NCI-H1694 (cell line): ENCODE measurements at regions not wholly inside any gene's neighbourhood (a gene's known extent, or its start where the extent isn't known, plus 50 kb on each side); places are given as distances from the start of the nearest gene placed in this dataset.
"Not testable (repeated sequence)": the region's sequence is repeated elsewhere in the genome, so short reads cannot be mapped to it uniquely, and the experiment has no call there.

Experiments
- DNase-seq: peaks from one replicate; lab custom pipeline; 2025; lab: John Stamatoyannopoulos, UW

DNA sequence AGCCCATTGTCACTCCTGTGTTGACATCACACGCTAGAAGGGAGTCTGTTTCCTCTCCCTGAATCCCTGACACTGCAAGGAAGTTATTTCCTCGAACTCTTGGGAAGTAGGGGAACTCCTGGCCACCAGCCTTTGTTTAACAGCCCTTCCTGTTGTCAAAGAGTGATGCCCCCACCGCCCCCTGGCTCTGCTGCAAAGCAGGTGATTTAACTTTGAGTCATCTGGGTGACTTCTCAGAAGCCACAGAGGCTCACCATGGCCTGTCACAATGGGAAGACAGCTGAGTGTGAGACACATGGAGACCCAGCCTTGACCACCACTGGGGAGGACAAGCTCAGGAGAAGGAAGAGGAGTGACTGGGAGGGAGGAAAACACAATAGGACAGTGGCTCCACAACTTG, 182.8 kb downstream of the PSMG1 start:
- DNase-seq = no peak

DNA sequence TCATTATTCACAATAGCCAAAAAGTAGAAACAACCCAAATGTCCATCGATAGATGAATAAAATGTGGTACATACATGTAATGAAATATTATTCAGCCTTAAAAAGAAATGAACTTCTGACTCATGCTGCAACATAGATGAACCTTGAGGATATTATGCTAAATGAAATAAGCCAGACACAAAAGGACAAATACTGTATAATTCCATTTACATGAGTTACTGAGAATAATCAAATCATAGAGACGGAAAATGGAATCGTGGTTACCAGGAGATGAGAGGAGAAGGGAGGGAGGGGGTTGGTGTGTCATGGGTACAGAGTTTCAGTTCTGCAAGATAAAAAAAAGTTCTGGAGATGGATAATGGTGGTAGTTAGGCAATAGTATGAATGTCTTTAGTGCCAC, 184.1 kb downstream of the PSMG1 start:
- no peak for DNase-seq

DNA sequence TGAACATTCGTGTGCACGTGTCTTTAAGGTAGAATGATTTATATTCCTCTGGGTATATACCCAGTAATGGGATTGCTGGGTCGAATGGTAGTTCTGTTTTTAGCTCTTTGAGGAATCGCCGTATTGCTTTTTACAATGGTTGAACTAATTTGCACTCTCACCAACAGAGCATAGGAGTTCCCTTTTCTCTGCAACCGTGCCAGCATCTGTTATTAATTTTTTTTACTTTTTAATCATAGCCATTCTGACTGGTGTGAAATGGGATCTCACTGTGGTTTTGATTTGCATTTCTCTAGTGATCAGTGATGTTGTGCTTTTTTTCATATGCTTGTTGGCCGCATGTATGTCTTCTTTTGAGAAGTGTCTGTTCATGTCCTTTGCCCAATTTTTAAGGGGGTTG, 185.0 kb downstream of the PSMG1 start:
- DNase-seq = not testable (repeated sequence)

DNA sequence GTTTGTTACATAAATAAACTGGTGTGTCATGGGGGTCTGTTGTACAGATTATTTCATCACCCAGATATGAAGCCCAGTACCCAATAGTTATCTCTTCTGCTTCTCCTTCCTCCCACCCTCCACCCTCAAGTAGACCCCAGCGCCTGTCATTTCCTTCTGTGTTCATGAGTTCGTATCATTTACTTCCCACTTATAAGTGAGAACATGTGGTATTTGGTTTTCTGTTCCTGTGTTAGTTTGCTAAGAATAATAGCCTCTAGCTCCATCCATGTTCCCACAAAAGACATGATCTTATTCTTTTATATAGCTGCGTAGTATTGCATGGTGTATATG, 185.4 kb downstream of the PSMG1 start:
- not testable (repeated sequence) for DNase-seq

DNA sequence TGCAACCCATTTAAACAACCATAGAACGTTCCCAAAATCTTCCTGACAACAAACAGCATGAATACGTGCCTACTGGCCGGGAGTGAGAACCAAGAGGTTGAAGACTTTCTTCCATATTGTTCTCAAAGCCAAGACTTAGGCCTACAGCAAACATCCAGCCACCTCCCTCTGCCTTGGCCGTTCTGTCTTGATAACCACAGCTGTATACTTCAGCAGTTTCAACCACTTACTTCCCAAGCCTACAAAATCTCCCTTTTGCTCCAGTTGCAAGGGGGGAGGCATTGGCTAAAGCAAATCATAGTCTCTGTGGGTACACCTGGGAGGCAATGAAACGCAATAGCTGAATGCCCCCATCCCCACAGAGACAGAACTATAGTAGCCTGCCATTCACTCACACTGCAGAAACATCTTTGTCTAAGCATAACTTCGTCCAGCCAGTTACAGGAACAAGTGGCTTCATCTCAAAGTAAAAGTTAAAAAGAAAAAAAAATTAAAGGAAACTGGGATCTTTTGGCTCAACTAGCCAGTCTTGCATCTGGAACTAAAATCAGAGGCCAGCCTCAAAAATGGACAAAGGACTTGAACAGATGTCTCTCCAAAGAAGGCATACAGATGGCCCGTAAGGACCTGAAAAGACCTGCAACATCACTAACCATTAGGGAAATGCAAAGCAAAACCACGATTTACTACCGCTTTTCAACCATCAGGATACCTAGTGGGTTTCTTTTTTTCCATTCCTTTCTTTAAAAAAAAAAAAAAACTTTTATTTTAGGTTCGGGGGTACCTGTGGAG, 186.0 kb downstream of the PSMG1 start:
- DNase-seq = no peak

DNA sequence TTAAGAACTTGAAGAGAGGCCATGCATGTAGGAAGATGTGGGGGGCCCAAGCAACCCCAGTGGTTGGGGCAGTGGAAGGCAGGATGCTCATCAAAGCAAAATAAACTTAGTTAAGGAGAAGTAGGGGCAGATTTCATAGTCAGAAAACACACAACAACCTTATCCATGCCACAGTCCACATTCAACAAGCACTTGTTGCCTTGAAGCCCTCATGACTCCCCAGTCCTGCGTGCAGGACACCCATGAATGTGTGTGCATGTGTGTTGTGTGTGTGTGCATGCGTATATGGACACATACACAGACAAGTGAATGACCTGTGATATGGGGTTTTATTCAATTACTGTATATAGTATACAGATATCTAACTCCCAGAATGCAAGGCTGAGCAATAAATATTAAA, 186.9 kb downstream of the PSMG1 start:
- DNase-seq = no peak

DNA sequence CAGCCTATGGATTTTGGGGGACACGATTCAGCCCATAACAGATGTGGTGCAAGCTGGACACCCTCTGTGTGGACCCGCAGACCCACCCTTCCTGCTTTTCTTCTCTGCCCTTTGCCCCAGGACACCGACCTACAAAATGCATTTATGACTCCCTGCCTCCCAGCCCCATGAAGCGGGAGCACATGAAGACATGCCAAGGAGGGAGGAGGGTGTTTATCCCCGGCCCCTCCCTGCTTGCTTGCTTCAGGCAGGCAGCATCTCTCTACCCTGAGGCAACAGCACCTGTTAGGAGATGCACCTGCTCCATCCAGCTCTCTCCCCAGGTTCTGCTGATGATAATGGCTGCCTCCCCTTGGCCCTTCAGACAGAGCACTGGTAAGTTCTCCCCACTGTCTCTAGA, 187.5 kb downstream of the PSMG1 start:
- no peak for DNase-seq

DNA sequence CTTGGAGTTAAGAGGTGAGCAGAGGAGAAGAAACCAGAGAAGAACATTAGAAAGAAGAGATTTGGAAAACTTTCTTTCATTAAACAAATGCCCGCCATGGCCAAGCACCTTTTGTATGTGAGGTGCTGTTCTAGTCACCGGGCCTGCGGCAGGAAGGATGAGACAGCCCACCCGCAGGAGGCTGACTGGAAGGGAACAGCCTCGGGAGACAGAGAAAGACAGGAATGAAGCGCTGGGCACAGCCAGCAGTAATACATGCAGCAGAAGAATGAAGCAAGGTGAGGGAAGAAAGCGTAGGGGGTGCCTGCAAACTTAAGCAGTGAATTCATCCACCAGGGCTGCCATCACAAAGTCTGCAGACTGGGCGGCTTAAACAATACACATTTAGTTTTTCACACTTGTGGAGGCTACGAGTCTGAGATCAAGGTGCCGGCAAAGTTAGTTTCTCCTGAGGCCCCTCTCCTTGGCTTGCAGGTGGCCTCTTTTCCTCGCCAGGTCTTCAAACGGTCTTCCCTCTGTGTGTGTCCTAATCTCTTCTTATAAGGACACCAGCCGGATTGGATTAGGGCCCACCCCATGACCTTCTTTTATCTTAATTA, 188.1 kb downstream of the PSMG1 start:
- no peak for DNase-seq

DNA sequence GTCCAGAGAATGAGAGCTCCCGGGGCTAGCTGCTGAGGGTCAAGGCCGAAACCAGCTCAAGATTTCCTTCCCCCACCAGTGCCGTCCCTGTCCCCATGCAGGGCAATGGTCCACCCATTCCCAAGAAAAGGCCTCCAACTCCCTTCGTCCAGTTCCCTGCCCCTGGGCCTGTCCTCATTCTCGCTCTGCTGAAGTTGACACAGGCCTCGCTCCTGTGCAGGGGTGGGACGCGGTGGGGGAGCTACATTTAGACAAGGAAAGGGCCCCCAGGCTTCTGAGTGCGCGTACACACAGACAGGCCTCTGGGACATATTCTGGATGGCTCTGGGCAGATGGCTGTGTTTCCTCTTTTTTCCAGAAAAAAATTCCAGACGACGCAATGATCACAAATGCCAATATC, 188.3 kb downstream of the ETS2 start:
- no peak for DNase-seq

DNA sequence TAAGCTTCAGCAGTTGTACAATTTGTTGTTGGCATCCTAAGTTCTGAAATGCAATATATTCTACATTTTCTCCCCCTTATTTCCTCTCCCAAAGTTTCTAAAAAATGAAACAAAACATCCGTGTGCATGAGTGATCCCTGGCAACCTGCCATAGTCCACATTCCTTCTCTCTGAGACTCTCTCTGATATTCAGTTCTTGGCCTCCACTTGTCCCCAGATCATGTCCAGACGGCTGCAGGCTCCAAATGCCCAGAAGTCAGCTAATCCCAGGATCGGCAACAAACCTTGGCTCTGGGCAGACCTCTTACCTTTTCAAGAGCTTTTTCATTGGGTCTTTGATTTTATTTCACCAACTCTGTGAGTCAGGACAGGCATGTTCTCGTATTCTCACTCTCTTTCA, 187.8 kb downstream of the ETS2 start:
- no peak for DNase-seq

DNA sequence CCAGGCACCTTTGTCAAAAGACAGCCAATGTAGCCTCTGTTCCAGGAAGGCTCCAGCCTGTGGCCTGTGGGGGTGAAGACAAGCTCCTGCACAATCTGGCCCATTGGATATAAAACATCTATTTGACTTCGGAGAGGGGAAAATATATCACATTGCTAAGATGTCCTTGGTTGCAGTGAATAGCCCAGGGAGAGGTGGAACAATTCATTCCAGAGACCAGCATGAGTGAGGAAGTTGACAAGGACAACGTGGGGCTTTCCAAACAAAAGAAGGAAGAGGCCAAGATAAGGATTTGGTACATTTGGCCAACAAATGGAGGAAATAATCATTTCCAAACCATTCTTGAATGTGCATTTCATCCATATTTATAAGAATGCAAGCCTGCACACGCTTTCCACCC, 187.0 kb downstream of the ETS2 start:
- DNase-seq = no peak

DNA sequence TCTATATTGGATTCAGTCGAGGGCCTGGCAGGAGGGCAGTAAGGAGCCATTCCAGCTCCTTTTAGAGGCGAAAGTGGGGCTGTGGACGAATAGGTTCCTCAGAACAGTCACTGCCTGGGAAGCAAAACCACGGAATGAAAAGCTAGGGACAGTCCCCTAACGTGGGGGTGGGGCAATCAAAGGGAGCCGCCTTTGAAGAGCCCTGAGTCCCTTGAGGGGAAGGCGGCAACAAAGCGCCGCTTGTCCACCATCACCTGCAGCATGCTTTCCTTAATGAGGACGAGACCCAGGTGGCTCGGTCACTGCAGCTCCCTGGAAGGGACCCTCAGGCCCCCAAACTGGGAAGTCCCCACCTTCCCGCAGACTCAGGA, 184.7 kb downstream of the ETS2 start:
- no peak for DNase-seq

DNA sequence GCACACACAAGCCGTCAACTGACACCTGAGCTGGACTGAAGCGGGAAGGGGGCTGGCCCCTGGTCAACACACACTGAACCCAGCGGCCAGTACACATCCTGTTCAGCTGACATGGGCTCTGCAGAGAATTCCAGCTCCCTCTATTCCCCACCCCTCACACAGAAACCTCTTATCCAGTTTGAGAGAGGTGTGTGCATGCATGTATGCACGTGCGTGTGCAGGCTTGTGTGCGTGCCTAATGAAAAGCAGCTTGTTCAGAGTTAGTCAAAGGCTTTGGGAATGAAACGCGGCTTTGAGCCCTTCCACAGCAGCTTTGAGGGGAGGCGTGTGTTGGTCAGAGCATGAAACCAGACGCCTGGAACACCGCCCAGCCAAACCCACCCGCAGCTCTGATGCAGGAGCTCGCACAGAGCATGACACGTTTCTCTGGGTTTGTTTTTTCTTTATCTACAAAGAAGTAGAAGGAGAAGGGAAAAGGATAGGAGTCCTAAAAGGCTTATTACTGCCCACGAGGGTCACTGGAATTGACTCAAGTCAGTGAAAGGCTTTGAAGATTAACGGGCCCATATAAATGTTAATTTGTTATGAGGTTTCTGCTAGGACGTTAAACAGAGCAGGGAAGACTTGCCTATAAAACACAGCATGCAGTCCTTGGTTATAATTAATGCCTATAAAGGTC, 184.2 kb downstream of the ETS2 start:
- DNase-seq = no peak

DNA sequence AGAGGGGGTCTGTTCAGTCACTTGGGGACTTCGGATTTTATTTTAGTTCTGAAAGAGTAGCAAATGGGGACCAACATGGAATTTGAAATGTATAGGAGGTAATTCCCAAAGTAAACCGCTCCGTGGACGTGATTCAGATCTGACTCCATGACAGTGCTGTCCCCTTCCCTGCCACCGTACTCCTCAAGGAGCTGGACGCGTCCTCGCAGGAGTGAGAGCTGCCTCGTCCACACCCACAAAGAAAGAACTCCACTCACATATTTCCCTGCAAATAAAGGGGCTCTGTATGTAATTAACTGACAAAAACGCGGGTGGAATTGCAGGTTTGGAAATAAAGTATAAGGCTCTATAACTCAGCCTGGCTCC, 183.6 kb downstream of the ETS2 start:
- no peak for DNase-seq

DNA sequence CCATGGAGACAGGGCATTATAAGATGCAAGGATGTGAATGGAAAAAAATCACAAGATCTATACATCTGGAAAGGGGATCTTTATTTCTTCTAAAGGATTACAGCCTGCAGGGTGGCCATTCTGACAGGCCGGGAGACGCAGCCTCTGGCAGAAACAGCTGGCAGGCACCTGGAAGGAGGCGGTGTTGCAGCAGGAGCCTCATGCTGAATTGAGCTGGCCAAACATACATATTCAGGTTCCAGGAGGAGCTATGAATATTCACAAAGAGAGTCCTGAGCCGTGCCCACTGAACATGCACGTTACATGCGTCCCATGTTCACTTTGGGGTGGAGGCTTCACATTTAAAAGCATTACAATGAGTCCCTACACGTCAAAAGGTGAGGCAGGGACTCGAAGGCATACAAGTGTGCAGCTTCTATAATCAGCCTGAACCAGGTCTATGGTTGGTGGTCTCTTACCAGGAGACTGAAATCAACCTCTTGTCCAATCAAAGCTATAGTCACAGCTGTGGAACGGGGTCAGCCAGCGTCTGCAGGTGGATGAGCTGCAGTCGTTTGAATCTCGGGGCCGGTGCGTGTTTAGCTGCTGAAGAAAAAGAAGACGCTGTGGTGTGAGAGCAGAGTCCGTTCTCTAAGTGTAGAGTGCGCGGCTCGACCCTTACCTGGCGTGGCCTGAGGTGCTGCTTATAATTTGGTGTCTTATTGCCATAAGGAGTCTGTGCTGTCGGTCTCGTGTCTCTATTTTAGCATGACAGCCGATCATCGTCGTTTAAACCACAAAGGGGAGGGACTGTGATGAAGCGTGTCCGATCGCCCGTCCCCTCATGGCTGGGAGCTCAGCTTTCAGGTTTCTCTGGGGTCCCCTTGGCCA, 183.0 kb downstream of the ETS2 start:
- DNase-seq = no peak

DNA sequence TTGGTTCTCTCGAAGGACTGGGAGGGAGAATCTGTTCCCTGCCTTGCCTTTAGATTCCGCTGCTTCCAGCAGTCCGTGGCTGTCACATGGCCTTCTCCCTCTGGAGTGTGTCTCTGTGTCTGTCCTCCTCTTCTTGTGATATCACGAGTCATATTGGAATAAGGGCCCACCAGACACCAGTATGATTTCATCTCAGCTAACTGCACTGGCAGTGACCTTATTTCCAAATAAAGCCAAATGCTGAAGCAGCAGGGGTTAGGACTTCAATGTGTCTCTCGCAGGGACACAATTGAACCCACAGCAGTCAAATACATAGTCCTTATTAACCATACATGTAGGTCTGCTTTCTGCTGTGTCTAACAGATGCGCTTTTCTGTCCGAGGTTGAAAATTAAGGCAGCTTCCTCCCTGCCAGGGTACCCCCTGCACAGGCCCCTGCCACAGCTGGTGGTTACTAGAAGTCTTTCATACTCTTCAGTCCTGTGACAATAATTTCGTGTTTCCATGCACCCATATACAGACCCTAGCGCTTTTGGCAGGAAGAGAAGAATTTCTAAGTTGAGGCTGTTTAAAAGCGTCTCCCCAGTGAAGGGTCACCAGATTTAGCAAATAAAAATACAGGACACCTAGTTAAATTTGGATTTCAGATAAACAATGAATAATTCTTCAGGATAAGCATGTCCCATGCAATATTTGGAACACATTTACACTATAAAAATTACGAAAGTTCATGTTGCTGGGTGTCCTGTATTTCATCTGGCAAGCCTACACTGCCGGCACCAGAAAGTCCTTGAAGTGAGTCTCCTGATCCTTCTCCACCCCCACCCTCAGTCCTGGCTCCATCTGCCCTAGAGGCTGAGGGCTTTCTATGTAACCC, 182.1 kb downstream of the ETS2 start:
- no peak for DNase-seq

DNA sequence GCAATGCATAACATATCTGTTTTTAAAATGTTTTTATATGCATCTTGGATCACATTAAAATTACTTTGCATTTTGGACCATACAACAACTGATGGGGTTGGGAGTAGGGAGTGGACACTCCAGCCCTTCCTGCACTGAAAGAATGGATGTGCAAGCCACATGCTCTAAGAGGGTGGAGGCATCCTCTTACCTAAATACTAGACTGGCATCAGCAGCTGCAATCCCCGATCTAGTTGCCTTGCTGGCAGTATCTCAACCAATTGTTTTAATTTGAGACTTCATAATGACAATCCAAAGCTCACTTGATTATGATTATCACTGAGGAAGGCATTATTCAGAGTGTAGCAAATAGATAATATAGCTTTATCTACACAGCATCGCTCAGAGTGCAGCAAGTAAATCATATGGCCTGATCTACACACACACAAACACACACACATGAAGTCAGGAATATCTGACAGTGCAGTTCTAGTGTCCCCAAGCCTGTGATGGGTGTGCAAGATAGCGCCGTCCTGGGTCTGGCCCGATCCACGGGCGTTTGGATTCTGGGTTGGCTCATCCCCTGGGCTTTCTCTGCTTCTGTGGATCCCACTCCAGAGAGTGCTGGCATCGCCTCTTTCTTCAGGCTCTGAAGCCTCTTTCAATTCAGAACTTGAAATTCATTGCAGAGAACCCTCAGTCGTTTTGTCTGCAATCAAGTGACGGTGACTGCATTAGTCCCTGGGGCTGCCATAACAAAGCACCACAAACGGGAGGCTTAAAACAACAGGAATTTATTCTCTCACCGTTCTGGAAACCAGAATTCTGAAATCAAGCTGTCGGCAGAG, 181.3 kb downstream of the ETS2 start:
- no peak for DNase-seq

DNA sequence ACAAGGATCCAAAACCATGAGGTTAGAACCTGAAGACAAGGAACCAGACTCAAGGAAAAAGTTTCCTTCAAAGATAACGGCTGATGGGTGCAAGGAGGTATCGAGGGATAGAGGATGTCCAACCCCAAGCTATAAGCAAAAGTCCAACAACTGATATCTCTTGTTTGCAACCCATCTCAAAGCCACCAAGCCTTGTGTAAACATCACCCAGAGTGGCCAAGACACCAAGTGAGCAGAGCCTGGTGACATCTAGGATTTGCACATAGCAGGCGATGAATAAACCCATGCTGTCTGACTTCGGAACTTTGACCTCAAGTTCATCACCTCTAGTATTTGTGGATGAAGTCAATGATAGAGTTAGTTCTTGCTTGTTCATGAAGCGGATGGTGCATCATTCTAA, 180.7 kb downstream of the ETS2 start:
- no peak for DNase-seq

DNA sequence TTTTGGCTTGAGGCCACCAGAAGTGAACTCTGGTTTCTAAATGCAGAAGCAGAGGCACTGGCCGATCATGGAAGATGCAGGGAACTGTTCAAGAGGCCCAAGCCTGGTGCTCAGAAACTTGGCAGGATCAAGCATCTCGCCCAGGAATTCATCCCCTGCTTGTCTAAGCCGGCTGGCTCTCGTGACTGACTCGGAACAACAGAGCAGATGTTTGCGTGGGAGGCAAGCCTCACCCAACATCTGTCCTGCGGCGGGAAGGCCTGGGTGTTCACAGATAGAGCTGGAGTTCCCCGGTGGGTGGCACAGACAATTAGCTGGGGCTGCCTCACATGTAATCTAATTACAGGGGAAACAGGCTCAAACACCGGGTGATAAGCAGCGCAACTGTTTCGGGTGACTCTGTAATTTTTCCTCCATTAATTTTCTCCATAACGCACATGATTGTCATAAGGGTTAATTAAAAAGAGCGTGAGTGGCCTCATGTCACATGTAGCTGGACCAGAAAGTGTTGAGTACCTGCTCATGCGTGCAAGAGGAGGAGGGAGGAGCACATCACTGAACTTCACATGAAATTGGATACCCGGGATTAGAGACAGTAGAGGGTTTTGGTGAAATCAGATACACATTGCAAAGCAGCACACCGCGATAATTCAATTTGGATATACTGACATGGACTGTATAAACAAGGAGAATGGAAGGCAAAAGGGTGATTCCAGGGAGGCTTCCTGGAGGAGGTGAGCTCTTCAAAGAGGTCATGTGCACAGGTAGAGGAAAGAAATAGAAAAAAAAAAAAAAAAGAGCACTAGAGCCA, 180.0 kb downstream of the ETS2 start:
- peak; percentile 59 for DNase-seq

DNA sequence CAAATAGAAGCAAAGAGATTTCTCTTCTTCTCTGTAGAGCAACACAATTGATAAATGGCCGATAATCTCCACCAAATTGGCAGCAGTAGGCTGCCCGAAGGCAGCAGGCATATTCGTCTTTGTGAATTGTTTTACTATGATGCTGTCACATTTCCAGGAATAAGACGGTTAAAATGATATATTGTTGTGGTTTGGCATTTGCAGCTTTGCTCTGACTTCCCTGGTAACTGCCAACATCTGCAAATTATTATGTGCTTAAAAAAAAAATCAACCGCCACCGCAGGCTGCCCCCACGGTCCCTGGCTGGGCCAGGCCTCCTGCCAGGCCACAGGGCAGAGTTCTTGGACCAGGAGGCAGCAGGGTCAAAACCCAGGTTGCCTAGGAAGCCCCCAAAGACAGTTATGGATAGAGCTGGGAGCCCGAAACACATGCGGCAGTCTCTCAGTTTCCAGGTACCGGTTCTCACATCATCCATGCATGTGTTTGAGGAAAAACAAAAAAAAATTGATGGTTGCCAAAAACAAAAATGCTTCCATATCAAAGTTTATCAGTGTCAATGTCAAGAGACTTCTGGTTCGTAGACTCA, 179.3 kb downstream of the ETS2 start:
- no peak for DNase-seq
